ENCODE measurements at regions not wholly inside any gene's neighbourhood (a gene's known extent, or its start where the extent isn't known, plus 50 kb on each side); places are given as distances from the start of the nearest gene placed in this dataset.

GRCh38 chr6:8760951-8761350 lies 325.6 kb upstream of the SLC35B3 start:
- TF ChIP-seq CTCF (IDR thresholded peaks at IDR 0.05; ENCODE audit: insufficient read depth, low read depth, low read length), result no peak
- TF ChIP-seq EZH2 (IDR thresholded peaks at IDR 0.05; ENCODE audit: insufficient read depth, low read length), result no peak
